Neural crest cell (in vitro differentiated cells): ENCODE measurements at regions not wholly inside any gene's neighbourhood (a gene's known extent, or its start where the extent isn't known, plus 50 kb on each side); places are given as distances from the start of the nearest gene placed in this dataset.
"Not testable (repeated sequence)": the region's sequence is repeated elsewhere in the genome, so short reads cannot be mapped to it uniquely, and the experiment has no call there.

Experiments used
- DNase-seq: peaks from one replicate; pipeline ENCODE4 v3.0.0; 2021; ENCODE audit warnings: low read depth, mixed read lengths, low spot score
- H3K27ac Mint-ChIP-seq: one replicate; pipeline ENCODE4 v1.8.0; 2021; ENCODE audit warnings: mild to moderate bottlenecking, mixed read lengths; ENCODE audit not compliant: unreplicated experiment
- H3K27me3 Mint-ChIP-seq: 2 replicates; pipeline ENCODE4 v1.8.0; 2021; ENCODE audit warnings: low read depth, mild to moderate bottlenecking, mixed read lengths
- H3K36me3 Mint-ChIP-seq: 2 replicates; pipeline ENCODE4 v1.8.0; 2021; ENCODE audit warnings: low read depth, mild to moderate bottlenecking, mixed read lengths
- H3K4me1 Mint-ChIP-seq: 2 replicates; pipeline ENCODE4 v1.8.0; 2021; ENCODE audit warnings: mixed read lengths
- H3K4me3 Mint-ChIP-seq: one replicate; pipeline ENCODE4 v1.8.0; 2021; ENCODE audit warnings: mild to moderate bottlenecking, mixed read lengths
- H3K9me3 Mint-ChIP-seq: 2 replicates; pipeline ENCODE4 v1.8.0; 2021; ENCODE audit warnings: mixed read lengths
- CTCF ChIP-seq: fragments of 200-600 bp; sonication (generic); conservative IDR thresholded peaks from 2 replicates; pipeline ENCODE4 v1.5.0; 2021; ENCODE audit warnings: antibody characterized with exemption, mild to moderate bottlenecking

- Mint-ChIP-seq H3K4me3 (no peak overlapping the region), H3K27ac (peak overlapping the region; percentile 86), H3K36me3 (no peaks in the 10 kb centered on the region), H3K27me3 (no peaks in the 10 kb centered on the region), H3K4me1 (peaks cover 19% of the 10 kb centered on the region), H3K9me3 (peaks cover 9% of the 10 kb centered on the region)
- no peak for TF ChIP-seq CTCF
- DNase-seq = no peak
Observed at GRCh38 chr2:147603876-147604275, 241.0 kb upstream of the ACVR2A start.

GRCh38 chr2:147603447-147603846 is 241.4 kb upstream of the ACVR2A start:
- H3K4me1 Mint-ChIP-seq = peaks cover 20% of the 10 kb centered on the region
- peaks cover 9% of the 10 kb centered on the region for H3K9me3 Mint-ChIP-seq
- DNase-seq = no peak
- H3K27me3 Mint-ChIP-seq = no peaks in the 10 kb centered on the region
- H3K27ac Mint-ChIP-seq = peak overlapping the region; percentile 86
- no peak overlapping the region for H3K4me3 Mint-ChIP-seq
- H3K36me3 Mint-ChIP-seq = no peaks in the 10 kb centered on the region
- TF ChIP-seq CTCF = no peak

GRCh38 chr2:147600646-147601045 is 244.2 kb upstream of the ACVR2A start:
- Mint-ChIP-seq H3K9me3 (peaks cover 9% of the 10 kb centered on the region), H3K36me3 (no peaks in the 10 kb centered on the region), H3K27me3 (no peaks in the 10 kb centered on the region), H3K4me3 (no peak overlapping the region), H3K27ac (no peak overlapping the region), H3K4me1 (peaks cover 19% of the 10 kb centered on the region)
- no peak for TF ChIP-seq CTCF
- DNase-seq = no peak

- no peaks in the 10 kb centered on the region for H3K27me3 Mint-ChIP-seq
- peaks cover 9% of the 10 kb centered on the region for H3K9me3 Mint-ChIP-seq
- no peak overlapping the region for H3K4me3 Mint-ChIP-seq
- H3K27ac Mint-ChIP-seq = no peak overlapping the region
- TF ChIP-seq CTCF = no peak
- DNase-seq = no peak
- peaks cover 19% of the 10 kb centered on the region for H3K4me1 Mint-ChIP-seq
- H3K36me3 Mint-ChIP-seq = no peaks in the 10 kb centered on the region
Observed at GRCh38 chr2:147600223-147600622, 244.6 kb upstream of the ACVR2A start.

GRCh38 chr2:147595200-147595599 is 249.6 kb upstream of the ACVR2A start:
- no peak for TF ChIP-seq CTCF
- Mint-ChIP-seq H3K36me3 (peaks cover 5% of the 10 kb centered on the region), H3K4me3 (no peak overlapping the region), H3K4me1 (peaks cover 6% of the 10 kb centered on the region), H3K9me3 (peaks cover 8% of the 10 kb centered on the region), H3K27me3 (no peaks in the 10 kb centered on the region), H3K27ac (no peak overlapping the region)
- DNase-seq = no peak

GRCh38 chr2:147594038-147594437 is 250.8 kb upstream of the ACVR2A start:
- H3K4me3 Mint-ChIP-seq = no peak overlapping the region
- peaks cover 8% of the 10 kb centered on the region for H3K9me3 Mint-ChIP-seq
- TF ChIP-seq CTCF = no peak
- no peaks in the 10 kb centered on the region for H3K27me3 Mint-ChIP-seq
- no peak overlapping the region for H3K27ac Mint-ChIP-seq
- peaks cover 5% of the 10 kb centered on the region for H3K36me3 Mint-ChIP-seq
- no peak for DNase-seq
- H3K4me1 Mint-ChIP-seq = peaks cover 6% of the 10 kb centered on the region

GRCh38 chr2:147592784-147593183 is 252.0 kb upstream of the ACVR2A start:
- H3K27me3 Mint-ChIP-seq, H3K4me3 Mint-ChIP-seq, DNase-seq, H3K4me1 Mint-ChIP-seq, H3K36me3 Mint-ChIP-seq, H3K27ac Mint-ChIP-seq, H3K9me3 Mint-ChIP-seq: not testable (repeated sequence)
